GM18502 (cell line): ENCODE measurements at regions not wholly inside any gene's neighbourhood (a gene's known extent, or its start where the extent isn't known, plus 50 kb on each side); places are given as distances from the start of the nearest gene placed in this dataset.
A peak's percentile ranks its signal among the peaks of the same experiment; 100 is the strongest.

Source experiments
- ATAC-seq: cut with Tn5 transposase; IDR thresholded peaks from one replicate; pipeline ENCODE4 v1.9.1; 2021; ENCODE audit warnings: mild to moderate bottlenecking; ENCODE audit not compliant: unreplicated experiment, poor library complexity

GRCh38 chr20:63101781-63102720 is 95.3 kb upstream of the BHLHE23 start:
- peak; percentile 55 for ATAC-seq

- ATAC-seq = no peak
Observed at GRCh38 chr20:63100926-63101699, 94.3 kb upstream of the BHLHE23 start.

GRCh38 chr20:63100174-63100925 is 93.6 kb upstream of the BHLHE23 start:
- no peak for ATAC-seq

GRCh38 chr20:63099456-63100173 is 92.9 kb upstream of the BHLHE23 start:
- ATAC-seq = no peak

- no peak for ATAC-seq
Observed at GRCh38 chr20:63098195-63098810, 91.5 kb upstream of the BHLHE23 start.

- ATAC-seq = no peak
Observed at GRCh38 chr20:63097336-63097831, 90.6 kb upstream of the BHLHE23 start.

GRCh38 chr20:63096681-63097335 is 90.0 kb upstream of the BHLHE23 start:
- ATAC-seq = no peak

- no peak for ATAC-seq
Observed at GRCh38 chr20:63095718-63096654, 89.2 kb upstream of the BHLHE23 start.

- ATAC-seq = no peak
Observed at GRCh38 chr20:63094767-63095499, 88.2 kb upstream of the BHLHE23 start.

GRCh38 chr20:63093966-63094766 is 87.4 kb upstream of the BHLHE23 start:
- no peak for ATAC-seq

GRCh38 chr20:63092660-63093215 is 86.0 kb upstream of the BHLHE23 start:
- no peak for ATAC-seq

- ATAC-seq = no peak
Observed at GRCh38 chr20:63091901-63092659, 85.3 kb upstream of the BHLHE23 start.

- no peak for ATAC-seq
Observed at GRCh38 chr20:63090682-63091571, 84.2 kb upstream of the BHLHE23 start.

- ATAC-seq = no peak
Observed at GRCh38 chr20:63090052-63090451, 83.3 kb upstream of the BHLHE23 start.
